ENCODE measurements at regions not wholly inside any gene's neighbourhood (a gene's known extent, or its start where the extent isn't known, plus 50 kb on each side); places are given as distances from the start of the nearest gene placed in this dataset.

GRCh38 chr10:21019436-21019835 is 122.3 kb upstream of the NEBL start:
- DNase-seq (no peak), ATAC-seq (no peak)
- Histone ChIP-seq H3K4me1 (peaks cover 10% of the 10 kb centered on the region), H3K4me3 (no peak overlapping the region), H3K9me3 (no peaks in the 10 kb centered on the region), H3K27me3 (ENCODE audit: low read depth) (no peaks in the 10 kb centered on the region), H3K36me3 (peaks cover 6% of the 10 kb centered on the region), H3K27ac (no peak overlapping the region)
- TF ChIP-seq, protein P1, sequence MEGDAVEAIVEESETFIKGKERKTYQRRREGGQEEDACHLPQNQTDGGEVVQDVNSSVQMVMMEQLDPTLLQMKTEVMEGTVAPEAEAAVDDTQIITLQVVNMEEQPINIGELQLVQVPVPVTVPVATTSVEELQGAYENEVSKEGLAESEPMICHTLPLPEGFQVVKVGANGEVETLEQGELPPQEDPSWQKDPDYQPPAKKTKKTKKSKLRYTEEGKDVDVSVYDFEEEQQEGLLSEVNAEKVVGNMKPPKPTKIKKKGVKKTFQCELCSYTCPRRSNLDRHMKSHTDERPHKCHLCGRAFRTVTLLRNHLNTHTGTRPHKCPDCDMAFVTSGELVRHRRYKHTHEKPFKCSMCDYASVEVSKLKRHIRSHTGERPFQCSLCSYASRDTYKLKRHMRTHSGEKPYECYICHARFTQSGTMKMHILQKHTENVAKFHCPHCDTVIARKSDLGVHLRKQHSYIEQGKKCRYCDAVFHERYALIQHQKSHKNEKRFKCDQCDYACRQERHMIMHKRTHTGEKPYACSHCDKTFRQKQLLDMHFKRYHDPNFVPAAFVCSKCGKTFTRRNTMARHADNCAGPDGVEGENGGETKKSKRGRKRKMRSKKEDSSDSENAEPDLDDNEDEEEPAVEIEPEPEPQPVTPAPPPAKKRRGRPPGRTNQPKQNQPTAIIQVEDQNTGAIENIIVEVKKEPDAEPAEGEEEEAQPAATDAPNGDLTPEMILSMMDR (IDR thresholded peaks at IDR 0.05), result no peak
- intact Hi-C loops (cut with DNase I), result no loop called here

DNA sequence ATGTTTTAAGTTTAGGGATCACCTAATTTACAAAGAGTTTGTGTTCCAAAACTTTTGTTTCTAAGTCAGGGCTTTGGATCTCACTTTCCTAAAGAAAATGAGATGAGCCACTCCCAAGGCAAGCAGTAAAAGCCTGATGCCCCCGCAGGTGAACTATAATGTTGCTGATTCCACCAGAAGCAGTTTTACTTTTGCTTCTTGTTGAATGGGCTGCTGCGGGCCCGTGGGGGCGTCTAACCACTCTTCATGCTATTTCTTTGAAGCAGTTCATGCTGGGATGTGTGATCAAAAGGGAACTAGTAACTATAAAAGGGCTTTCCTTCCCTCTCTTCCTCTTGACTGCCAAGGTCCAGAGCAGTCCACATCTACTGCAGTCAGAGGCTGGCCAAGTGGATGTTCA is 118.7 kb upstream of the NEBL start:
- no peaks in the 10 kb centered on the region for H3K9me3 ChIP-seq
- ATAC-seq (no peak), DNase-seq (no peak)
- TF ChIP-seq, protein P1 (IDR thresholded peaks at IDR 0.05), result no peak
- H3K27ac ChIP-seq, result no peak overlapping the region
- H3K4me1 ChIP-seq, result no peaks in the 10 kb centered on the region
- H3K36me3 ChIP-seq, result peaks cover 6% of the 10 kb centered on the region
- H3K4me3 ChIP-seq, result no peak overlapping the region
- H3K27me3 ChIP-seq (ENCODE audit: low read depth), result no peaks in the 10 kb centered on the region
- intact Hi-C loops (cut with DNase I), result no loop called here

DNA sequence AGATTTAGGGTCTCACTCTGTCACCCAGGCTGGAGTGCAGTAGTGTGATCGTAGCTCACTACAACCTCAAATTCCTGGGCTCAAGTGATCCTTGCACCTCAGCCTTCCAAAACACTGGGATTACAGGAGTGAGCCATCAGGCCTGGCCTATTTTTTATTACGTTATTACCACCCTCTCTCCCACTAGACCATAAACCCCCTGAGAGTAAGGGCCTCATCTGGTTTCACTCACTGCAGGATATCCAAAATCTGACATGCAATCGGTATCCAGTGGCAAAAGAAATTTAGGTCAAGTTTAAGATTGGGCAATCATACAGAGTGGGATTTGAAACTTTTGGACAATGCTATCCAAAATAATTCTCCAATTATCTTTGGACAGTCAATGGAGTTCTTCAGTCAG is 117.0 kb upstream of the NEBL start:
- intact Hi-C loops (cut with DNase I), result no loop called here
- H3K4me1 ChIP-seq, result no peaks in the 10 kb centered on the region
- H3K27ac ChIP-seq, result no peak overlapping the region
- no peak overlapping the region for H3K4me3 ChIP-seq
- DNase-seq, result no peak
- no peaks in the 10 kb centered on the region for H3K27me3 ChIP-seq (ENCODE audit: low read depth)
- no peaks in the 10 kb centered on the region for H3K9me3 ChIP-seq
- H3K36me3 ChIP-seq, result peaks cover 2% of the 10 kb centered on the region
- TF ChIP-seq, protein P1 (IDR thresholded peaks at IDR 0.05), result no peak
- no peak for ATAC-seq

DNA sequence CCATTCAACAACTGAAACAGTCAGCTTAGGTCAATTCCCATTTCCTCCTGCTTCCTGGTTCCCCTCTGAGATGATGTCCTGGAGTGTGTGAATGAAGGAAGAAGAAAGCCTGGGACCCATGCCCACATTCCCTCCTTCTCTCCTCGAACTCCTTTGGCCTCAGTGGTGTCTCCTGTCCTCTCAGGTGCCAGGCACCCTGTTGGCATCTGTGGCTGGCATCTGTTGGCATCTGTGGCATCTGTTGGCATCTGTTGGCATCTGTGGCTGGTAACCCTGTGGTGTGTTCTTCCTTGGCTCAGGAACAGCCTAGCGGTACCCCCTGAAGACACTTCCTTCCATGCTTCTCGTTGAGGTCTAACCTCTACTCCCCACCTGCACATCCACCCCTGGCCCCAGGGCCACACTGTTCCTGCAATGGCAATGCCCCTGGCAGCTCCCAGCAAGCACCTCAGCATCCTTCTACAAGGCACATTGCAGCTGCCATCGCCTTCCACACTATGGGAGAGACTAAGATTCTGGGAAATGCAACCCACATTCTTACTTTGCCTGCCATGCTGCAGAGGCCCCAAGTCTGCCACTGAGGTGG is 114.4 kb upstream of the NEBL start:
- Histone ChIP-seq H3K27ac (no peak overlapping the region), H3K27me3 (ENCODE audit: low read depth) (no peaks in the 10 kb centered on the region), H3K4me1 (no peaks in the 10 kb centered on the region), H3K9me3 (no peaks in the 10 kb centered on the region), H3K36me3 (no peaks in the 10 kb centered on the region), H3K4me3 (no peak overlapping the region)
- no peak for DNase-seq
- TF ChIP-seq, protein P1 (IDR thresholded peaks at IDR 0.05), result no peak
- ATAC-seq, result no peak
- intact Hi-C loops (cut with DNase I), result no loop called here

- intact Hi-C loops (cut with DNase I), result no loop called here
- Histone ChIP-seq H3K36me3 (no peaks in the 10 kb centered on the region), H3K4me3 (no peak overlapping the region), H3K27me3 (ENCODE audit: low read depth) (no peaks in the 10 kb centered on the region), H3K4me1 (no peaks in the 10 kb centered on the region), H3K9me3 (no peaks in the 10 kb centered on the region), H3K27ac (no peak overlapping the region)
- TF ChIP-seq, protein P1 (IDR thresholded peaks at IDR 0.05), result no peak
- ATAC-seq (no peak), DNase-seq (no peak)
Measured at GRCh38 chr10:21010615-21011014, 113.5 kb upstream of the NEBL start.

Measured in lower lobe of right lung (tissue), 2 donors.